Colonic mucosa (tissue), 4 donors: ENCODE measurements at regions not wholly inside any gene's neighbourhood (a gene's known extent, or its start where the extent isn't known, plus 50 kb on each side); places are given as distances from the start of the nearest gene placed in this dataset.
A peak's percentile ranks its signal among the peaks of the same experiment; 100 is the strongest.
"Not testable (repeated sequence)": the region's sequence is repeated elsewhere in the genome, so short reads cannot be mapped to it uniquely, and the experiment has no call there.

ENCODE experiments used
- DNase-seq: peaks from one replicate; pipeline ENCODE4 v3.0.0-alpha.2; 2020
- H3K27ac ChIP-seq: fragments of 200-600 bp; one replicate; pipeline ENCODE4 v1.8.0; 2021
- H3K27me3 ChIP-seq: fragments of 200-600 bp; one replicate; pipeline ENCODE4 v1.8.0; 2021
- H3K36me3 ChIP-seq: fragments of 200-600 bp; one replicate; pipeline ENCODE4 v1.8.0; 2021
- H3K4me1 ChIP-seq: fragments of 200-600 bp; one replicate; pipeline ENCODE4 v1.8.0; 2021; ENCODE audit warnings: mild to moderate bottlenecking
- H3K4me3 ChIP-seq: fragments of 200-600 bp; one replicate; pipeline ENCODE4 v1.8.0; 2021
- H3K9ac ChIP-seq, 2 donors: one replicate each; pipeline ENCODE4 v1.7.0; 2013; ENCODE audit warnings: control low read depth in 2 of 2, low read depth in 2 of 2, low read length in 2 of 2
- H3K9me3 ChIP-seq: fragments of 200-600 bp; one replicate; pipeline ENCODE4 v1.8.0; 2021
- intact Hi-C: fragments of 100-400 bp; cut with DNase I; formaldehyde crosslinking; loops from one replicate; pipeline ENCODE4 v1.14.1; 2022
- donor health status: healthy.
- donor health status: DM: no; HTN: no; CAD: no.
- donor health status: DM: no; HTN: no; CAD: no.

DNA sequence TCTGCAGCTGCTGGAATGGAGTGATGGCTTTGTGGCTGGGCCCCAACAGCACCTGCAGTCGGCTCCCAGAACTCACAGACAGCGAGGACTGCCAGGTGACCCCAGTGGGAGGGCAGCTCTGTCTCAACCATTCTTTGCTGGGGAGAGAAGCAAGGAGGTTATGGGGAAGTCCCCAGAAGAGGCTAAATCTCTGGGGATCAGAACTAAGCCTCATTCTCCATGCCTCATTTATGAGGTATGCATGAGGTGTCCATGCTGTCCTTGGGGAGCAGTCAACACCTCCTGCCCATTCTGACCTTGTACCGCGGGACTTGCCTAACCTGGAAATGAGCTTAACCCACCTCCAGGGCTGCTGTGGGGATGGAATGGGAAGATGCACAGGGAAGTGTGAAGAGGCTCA lies 111.5 kb upstream of the MTLN start:
- H3K4me1 ChIP-seq, H3K36me3 ChIP-seq, H3K9ac ChIP-seq, H3K4me3 ChIP-seq, H3K27me3 ChIP-seq, H3K9me3 ChIP-seq, intact Hi-C loops, H3K27ac ChIP-seq, DNase-seq: not testable (repeated sequence)

DNA sequence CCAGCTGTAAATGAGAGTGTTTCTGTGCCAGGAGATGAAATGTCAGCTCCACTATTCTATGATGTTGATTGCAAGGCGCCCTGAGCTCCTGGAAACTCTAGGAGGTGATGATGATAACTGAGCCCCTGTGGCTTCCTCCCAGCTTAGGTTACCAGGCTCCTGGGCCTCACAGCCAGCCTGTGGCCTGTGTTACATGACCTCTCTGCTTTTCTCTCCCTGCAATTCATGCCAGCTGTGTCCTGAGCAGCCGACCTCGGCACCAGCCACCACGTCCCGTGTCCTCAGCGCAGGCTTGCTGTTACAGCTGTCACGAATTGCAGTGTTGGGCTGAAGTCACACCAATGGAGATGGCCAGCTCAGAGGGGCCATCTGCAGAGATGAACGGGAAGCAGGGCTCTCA lies 110.2 kb upstream of the MTLN start:
- H3K27me3 ChIP-seq, DNase-seq, H3K27ac ChIP-seq, H3K4me3 ChIP-seq, H3K9ac ChIP-seq, intact Hi-C loops, H3K36me3 ChIP-seq, H3K9me3 ChIP-seq, H3K4me1 ChIP-seq: not testable (repeated sequence)

DNA sequence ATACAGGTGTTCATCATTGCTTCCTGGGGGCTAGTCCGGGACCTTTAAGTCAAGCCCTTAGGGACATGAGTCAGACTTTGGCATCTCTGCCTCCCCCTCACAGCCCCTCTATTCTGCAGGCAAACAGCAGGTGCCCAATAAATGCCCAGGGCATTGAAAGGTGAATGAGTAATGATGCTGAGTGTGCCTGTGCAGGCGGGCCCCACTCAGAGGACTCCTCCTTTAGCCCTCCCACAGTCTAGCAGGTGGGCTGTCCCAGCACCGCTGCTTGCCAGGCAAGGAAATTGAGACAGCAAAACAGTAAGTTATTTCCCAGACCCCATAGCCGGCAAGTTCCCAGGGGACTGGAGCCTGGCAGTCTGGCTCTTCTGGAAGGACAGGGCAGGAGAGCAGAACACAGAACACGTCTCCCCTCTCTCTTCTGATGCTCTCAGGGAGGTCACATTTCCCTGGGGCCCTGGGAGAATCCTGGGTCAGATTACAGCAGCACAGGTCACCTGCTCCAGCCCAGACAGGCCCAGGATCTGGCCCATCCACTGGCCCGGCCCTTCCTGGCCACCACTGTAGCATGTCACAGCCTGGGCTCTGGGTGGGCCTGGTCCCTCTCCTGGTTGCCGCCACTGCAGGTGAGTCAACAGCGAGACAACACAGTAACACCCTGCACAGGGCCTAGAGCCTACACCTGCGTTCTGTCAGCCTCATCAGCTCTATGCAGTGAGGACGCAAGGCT lies 108.7 kb upstream of the MTLN start:
- intact Hi-C loops, H3K27me3 ChIP-seq, H3K4me3 ChIP-seq, H3K9ac ChIP-seq, H3K27ac ChIP-seq, H3K36me3 ChIP-seq, DNase-seq, H3K4me1 ChIP-seq, H3K9me3 ChIP-seq: not testable (repeated sequence)

DNA sequence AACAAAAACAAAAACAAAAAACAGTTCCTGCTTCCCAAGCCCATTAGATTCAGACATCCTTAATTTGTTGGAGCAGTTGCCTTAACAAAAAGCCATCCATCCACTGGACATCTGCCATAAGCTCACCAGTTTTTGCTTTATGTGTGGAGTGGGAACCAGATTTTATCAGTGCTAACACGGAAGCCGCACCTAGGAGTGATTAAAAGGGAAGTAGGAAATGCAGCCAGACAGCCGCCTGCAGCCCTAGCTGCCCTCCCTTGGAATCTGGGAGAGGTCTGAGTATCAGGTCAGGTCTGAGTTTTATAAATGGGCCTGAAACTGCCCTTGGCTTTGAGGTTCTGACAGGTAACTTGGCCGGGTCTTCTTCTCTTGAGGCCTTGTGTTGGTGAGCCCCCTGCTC lies 106.6 kb upstream of the MTLN start:
- intact Hi-C loops, H3K36me3 ChIP-seq, H3K4me1 ChIP-seq: not testable (repeated sequence)

DNA sequence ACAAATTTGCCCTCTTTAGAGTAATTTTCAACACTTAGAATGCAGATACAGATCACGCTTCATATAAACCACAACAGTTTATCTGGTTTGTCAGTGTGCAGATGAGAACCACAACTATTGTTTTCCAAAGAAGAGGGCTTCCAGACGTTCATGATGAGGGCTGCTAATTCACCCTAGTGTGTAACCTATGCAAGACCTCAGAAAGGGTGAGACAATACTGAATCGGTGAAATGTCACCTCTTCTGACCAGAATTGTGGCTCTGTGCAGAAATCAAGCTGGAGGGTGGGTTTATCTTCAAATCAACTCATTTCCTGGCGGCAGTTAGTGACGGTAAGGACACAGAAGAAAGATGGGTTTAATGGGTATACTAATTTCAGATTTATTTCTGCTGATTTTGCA lies 105.0 kb upstream of the MTLN start:
- H3K9ac ChIP-seq, H3K9me3 ChIP-seq, H3K36me3 ChIP-seq, intact Hi-C loops, H3K4me3 ChIP-seq, H3K4me1 ChIP-seq, DNase-seq, H3K27ac ChIP-seq, H3K27me3 ChIP-seq: not testable (repeated sequence)

More for the DNA sequence above, 106.6 kb upstream of the MTLN start:
- not testable (repeated sequence) for DNase-seq, H3K9me3 ChIP-seq, H3K4me3 ChIP-seq, H3K9ac ChIP-seq, H3K27me3 ChIP-seq, H3K27ac ChIP-seq

DNA sequence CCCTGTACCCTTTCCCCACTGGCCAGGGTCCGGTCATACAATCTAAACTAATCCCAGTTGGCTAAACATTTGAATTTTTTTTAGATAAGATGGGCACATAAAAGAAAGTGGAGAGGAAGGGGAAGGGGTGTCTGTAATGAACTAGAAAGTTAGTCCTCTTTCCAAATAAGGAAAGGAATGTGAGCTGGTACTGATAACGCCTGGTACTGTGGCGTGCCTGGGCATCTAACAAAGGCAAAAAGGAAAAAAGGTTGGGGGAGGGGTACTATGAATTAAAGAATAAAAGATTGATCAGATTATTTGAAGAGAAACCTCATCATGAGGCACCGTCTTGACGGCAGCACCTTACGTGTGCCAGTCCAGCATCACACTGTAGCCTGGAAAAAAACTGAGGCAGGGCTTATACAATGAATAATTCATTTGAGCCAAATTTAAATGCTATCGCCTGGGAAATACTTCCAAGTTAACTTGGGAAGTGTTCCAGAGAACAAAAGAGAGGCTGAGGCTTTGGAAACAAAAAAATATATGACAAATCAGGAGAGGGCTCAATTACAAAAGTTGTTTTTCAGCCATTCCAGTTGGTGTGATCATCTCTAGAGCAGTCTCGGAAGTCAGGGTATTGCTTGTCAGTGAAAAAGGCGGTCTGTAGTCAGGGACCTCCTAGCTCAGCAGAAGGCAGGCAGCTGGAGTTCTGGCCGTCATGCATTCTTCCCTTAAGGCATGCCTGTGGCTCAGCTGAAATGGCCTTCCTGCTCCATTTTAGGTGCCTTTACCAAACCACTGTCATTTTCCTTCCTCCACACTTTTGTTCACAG lies 103.9 kb upstream of the MTLN start:
- H3K27me3 ChIP-seq, intact Hi-C loops, H3K9me3 ChIP-seq, H3K27ac ChIP-seq, H3K4me3 ChIP-seq, H3K36me3 ChIP-seq, H3K9ac ChIP-seq, H3K4me1 ChIP-seq, DNase-seq: not testable (repeated sequence)

DNA sequence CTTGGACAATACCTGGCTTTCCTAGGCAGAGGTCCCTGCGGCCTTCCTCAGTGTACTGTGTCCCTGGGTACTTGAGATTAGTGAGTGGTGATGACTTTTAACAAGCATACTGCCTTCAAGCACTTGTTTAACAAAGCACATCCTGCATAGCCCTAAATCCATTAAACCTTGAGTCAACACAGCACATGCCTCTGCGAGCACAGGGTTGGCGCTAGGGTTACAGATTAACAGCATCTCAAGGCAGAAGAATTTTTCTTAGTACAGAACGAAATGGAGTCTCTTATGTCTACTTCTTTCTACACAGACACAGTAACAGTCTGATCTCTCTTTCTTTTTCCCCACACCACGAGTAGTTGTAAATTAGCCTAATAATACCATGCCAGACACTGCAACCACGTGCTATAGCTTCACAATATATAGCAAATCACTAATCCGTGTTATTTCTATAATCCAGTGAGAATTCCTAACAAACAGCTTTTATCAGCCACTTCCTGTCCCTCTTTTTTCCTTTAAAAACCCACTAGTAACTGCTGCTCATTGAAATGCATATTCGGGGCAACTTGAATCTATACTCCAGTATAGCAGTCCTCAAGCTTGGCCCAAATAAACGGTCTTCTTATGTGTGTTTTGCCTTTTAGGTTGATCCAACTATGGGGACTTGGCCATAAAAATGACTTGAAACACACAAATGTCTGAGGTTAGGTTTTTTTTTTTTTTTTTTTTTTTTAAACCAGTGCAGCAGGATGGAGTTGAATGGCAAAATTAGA lies 102.9 kb upstream of the MTLN start:
- H3K9me3 ChIP-seq, H3K36me3 ChIP-seq, H3K4me3 ChIP-seq, DNase-seq, H3K4me1 ChIP-seq, H3K27me3 ChIP-seq, intact Hi-C loops, H3K9ac ChIP-seq, H3K27ac ChIP-seq: not testable (repeated sequence)

DNA sequence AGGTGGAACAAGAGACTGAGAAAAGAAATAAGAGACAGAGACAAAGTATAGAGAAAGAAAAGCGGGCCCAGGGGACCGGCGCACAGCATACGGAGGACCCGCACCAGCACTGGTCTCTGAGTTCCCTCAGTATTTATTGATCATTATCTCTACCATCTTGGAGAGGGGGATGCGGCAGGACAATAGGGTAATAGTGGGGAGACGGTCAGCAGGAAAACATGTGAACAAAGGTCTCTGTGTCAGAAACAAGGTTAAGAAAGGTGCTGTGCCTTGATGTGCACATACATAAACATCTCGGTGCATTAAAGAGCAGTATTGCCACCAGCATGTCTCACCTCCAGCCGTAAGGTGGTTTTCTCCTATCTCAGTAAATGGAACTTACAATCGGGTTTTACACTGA lies 102.1 kb upstream of the MTLN start:
- H3K27ac ChIP-seq, H3K4me3 ChIP-seq, H3K27me3 ChIP-seq, H3K9me3 ChIP-seq, DNase-seq, H3K9ac ChIP-seq, H3K4me1 ChIP-seq, H3K36me3 ChIP-seq, intact Hi-C loops: not testable (repeated sequence)

DNA sequence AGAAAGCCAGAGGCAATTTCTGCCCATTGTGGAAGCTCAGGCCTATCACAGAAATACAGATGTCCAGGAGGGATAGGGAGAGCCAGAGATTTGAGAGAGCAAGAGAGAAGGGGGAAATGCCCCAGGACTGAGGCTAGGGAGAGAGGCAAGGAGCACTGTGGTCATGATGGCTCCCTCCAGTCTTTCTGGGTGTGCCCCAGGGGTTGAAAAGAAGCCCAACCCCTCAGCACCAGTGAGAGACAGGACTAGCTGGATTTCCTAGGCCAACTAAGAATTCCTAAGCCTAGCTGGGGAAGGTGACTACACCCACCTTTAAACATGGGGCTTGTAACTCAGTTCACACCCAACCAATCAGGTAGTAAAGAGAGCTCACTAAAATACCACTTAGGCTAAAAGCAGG lies 100.7 kb upstream of the MTLN start:
- H3K4me1 ChIP-seq, H3K9ac ChIP-seq, DNase-seq, H3K4me3 ChIP-seq, H3K27me3 ChIP-seq, H3K27ac ChIP-seq, H3K36me3 ChIP-seq, H3K9me3 ChIP-seq, intact Hi-C loops: not testable (repeated sequence)

DNA sequence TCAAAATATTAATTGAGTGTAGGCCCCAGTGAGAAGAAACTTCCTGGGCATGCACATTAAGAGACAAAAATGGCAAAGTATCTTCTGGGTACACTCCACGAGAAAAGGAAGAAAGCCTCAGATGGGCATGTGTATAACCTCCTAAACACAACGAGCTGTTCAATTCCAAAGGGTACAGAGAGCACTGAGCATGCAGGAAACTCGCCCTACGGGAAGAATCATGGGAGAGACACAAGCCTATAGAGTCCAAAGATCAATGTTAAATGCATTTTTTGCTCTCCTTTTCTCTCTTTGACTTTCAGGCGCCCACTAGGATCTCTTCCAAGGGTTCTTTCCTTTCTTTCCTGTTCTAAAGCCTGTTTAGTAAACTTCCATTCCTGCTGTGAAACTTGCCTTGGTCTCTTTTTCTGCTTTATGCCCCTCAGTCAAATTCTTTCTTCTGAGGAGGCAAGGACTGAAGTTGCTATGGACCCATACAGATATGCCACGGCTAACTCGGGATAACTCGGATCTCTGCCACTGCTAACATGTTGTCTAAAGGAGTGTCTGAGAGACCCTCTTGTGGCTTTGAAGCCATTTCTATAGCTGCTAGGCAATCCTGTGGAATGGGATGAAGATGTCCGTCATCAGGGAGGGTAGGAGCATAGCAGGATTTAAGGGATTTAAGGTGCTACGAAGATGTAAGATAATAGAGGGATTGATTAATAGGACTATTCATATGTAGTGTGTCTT lies 99.5 kb upstream of the MTLN start:
- H3K9me3 ChIP-seq, H3K4me1 ChIP-seq, H3K27me3 ChIP-seq, H3K36me3 ChIP-seq, H3K27ac ChIP-seq, H3K9ac ChIP-seq, intact Hi-C loops, H3K4me3 ChIP-seq: not testable (repeated sequence)
- peak; percentile 77 for DNase-seq

DNA sequence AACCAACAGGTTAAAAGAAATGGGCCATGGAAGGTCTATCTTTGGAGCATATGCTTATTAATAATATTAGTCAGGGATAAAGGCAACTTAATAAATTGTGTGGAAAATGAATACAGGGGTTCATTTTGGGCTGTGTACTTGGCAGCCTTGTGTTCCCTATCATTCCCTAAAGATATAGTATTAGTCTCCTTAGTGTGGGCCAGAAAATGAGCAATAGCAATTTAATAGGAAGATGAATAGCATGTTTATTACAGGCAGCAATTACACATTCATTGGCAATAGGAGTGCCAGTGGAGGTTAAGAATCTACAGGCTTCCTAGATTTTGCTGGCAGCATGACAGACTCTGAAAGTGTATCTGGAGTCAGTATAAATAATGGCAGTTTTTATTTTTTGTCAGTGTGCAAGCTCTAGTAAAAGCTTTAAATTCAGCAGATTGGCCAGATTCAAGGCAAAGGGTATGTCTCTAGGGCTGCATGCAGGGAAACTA lies 98.7 kb upstream of the MTLN start:
- DNase-seq, H3K27ac ChIP-seq, H3K9ac ChIP-seq, H3K4me1 ChIP-seq, H3K4me3 ChIP-seq, H3K27me3 ChIP-seq, H3K9me3 ChIP-seq, H3K36me3 ChIP-seq, intact Hi-C loops: not testable (repeated sequence)

DNA sequence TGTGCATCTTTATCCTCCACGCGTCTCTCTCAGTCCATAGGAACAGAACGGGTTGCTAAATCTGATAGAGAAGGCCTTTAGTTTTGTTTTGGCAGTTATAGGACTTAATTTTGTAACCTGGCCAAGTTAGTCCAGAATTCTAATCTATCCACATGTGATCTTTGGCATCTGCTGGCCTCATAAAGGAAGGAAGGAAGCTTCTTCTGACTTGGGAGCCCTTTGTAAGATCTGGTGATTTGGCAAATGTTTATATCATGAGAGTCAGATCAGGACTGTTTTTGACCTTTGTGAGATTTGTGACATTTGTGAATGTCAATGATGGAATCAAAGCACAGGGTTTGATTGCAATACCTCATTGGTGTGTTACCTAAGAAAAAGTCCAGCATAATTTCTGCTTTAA lies 96.4 kb upstream of the MTLN start:
- H3K4me3 ChIP-seq, H3K36me3 ChIP-seq, intact Hi-C loops, H3K27me3 ChIP-seq, H3K27ac ChIP-seq, H3K4me1 ChIP-seq, H3K9me3 ChIP-seq, H3K9ac ChIP-seq, DNase-seq: not testable (repeated sequence)

DNA sequence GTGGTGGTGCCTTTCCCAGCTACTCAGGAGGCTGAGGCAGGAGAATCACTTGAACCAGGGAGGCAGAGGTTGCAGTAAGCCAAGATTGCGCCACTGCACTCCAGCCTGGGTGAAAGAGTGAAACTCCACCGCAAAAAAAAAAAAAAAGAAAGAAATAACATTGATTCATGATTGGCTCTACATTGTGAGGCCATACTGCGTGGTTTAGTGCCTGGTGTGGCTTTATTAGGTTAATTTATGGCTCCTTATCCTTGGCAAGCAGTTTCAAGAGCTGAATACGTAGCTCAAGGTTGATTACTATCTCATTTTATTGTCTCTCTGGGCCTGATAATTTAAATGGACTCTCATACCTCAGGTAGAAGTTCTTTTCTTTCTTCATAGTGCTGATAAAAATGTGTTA lies 80.5 kb upstream of the MTLN start:
- DNase-seq, H3K27ac ChIP-seq, H3K9me3 ChIP-seq, H3K4me1 ChIP-seq, H3K9ac ChIP-seq, H3K4me3 ChIP-seq, H3K36me3 ChIP-seq, H3K27me3 ChIP-seq, intact Hi-C loops: not testable (repeated sequence)
